KMS-11 (cell line): ENCODE measurements at regions not wholly inside any gene's neighbourhood (a gene's known extent, or its start where the extent isn't known, plus 50 kb on each side); places are given as distances from the start of the nearest gene placed in this dataset.

Source experiments
- H2AFZ ChIP-seq: fragments of 200-600 bp; sonication (generic); 2 replicates; pipeline ENCODE4 v1.6.1; 2016; ENCODE audit warnings: antibody characterized with exemption, mixed run types, low read depth
- H3K27ac ChIP-seq: fragments of 200-600 bp; sonication (generic); 2 replicates; pipeline ENCODE4 v1.6.1; 2016; ENCODE audit warnings: mild to moderate bottlenecking, mixed run types
- H3K27me3 ChIP-seq: fragments of 200-600 bp; sonication (generic); 2 replicates; pipeline ENCODE4 v1.6.1; 2017; ENCODE audit warnings: mild to moderate bottlenecking, low read depth, mixed run types, moderate library complexity; ENCODE audit not compliant: insufficient read depth
- H3K36me3 ChIP-seq: fragments of 200-600 bp; sonication (generic); 2 replicates; pipeline ENCODE4 v1.6.1; 2017; ENCODE audit warnings: mild to moderate bottlenecking, mixed run types; ENCODE audit not compliant: insufficient read depth
- H3K4me1 ChIP-seq: fragments of 200-600 bp; sonication (generic); 2 replicates; pipeline ENCODE4 v1.6.1; 2016; ENCODE audit warnings: mild to moderate bottlenecking, low read depth, mixed run types; ENCODE audit not compliant: poor library complexity, severe bottlenecking
- H3K4me2 ChIP-seq: fragments of 200-600 bp; sonication (generic); 2 replicates; pipeline ENCODE4 v1.7.0; 2016; ENCODE audit warnings: mild to moderate bottlenecking, mixed run types
- H3K4me3 ChIP-seq: fragments of 200-600 bp; sonication (generic); IDR thresholded peaks from 2 replicates; pipeline ENCODE4 v1.6.1; 2017; ENCODE audit warnings: low read depth, low read length, mixed read lengths; ENCODE audit not compliant: insufficient read depth
- H3K79me2 ChIP-seq: fragments of 200-600 bp; sonication (generic); 2 replicates; pipeline ENCODE4 v1.6.1; 2016; ENCODE audit warnings: low read depth, mixed run types; ENCODE audit not compliant: insufficient read depth
- H3K9ac ChIP-seq: fragments of 200-600 bp; sonication (generic); 2 replicates; pipeline ENCODE4 v1.6.1; 2016; ENCODE audit warnings: mild to moderate bottlenecking, mixed run types
- H4K20me1 ChIP-seq: fragments of 200-600 bp; sonication (generic); 2 replicates; pipeline ENCODE4 v1.6.1; 2016; ENCODE audit warnings: mild to moderate bottlenecking, mixed run types; ENCODE audit not compliant: insufficient read depth
- CTCF ChIP-seq: fragments of 200-600 bp; sonication (generic); conservative IDR thresholded peaks from 2 replicates; pipeline ENCODE4 v1.6.1; 2017; ENCODE audit warnings: low read depth, mild to moderate bottlenecking, antibody characterized with exemption, low read length, moderate library complexity, mixed read lengths

GRCh38 chr7:17584822-17585221 is 286.4 kb downstream of the AHR start:
- Histone ChIP-seq H3K4me1 (no peaks in the 10 kb centered on the region), H3K4me2 (no peak overlapping the region), H3K27ac (no peak overlapping the region), H3K36me3 (no peaks in the 10 kb centered on the region), H2AFZ (no peak overlapping the region), H4K20me1 (no peaks in the 10 kb centered on the region), H3K27me3 (no peaks in the 10 kb centered on the region), H3K79me2 (no peaks in the 10 kb centered on the region), H3K4me3 (no peak overlapping the region), H3K9ac (no peak overlapping the region)
- no peak for TF ChIP-seq CTCF

- Histone ChIP-seq H3K4me2 (no peak overlapping the region), H3K27me3 (no peaks in the 10 kb centered on the region), H3K36me3 (no peaks in the 10 kb centered on the region), H3K27ac (no peak overlapping the region), H4K20me1 (no peaks in the 10 kb centered on the region), H3K4me3 (no peak overlapping the region), H2AFZ (no peak overlapping the region), H3K79me2 (no peaks in the 10 kb centered on the region), H3K4me1 (no peaks in the 10 kb centered on the region), H3K9ac (no peak overlapping the region)
- no peak for TF ChIP-seq CTCF
These were observed 288.3 kb downstream of the AHR start for GRCh38 chr7:17586711-17587110.

- no peaks in the 10 kb centered on the region for H3K36me3 ChIP-seq
- H3K4me1 ChIP-seq: no peaks in the 10 kb centered on the region
- no peak for TF ChIP-seq CTCF
- H3K4me2 ChIP-seq: no peak overlapping the region
- H3K79me2 ChIP-seq: no peaks in the 10 kb centered on the region
- H3K4me3 ChIP-seq: no peak overlapping the region
- no peak overlapping the region for H2AFZ ChIP-seq
- no peaks in the 10 kb centered on the region for H4K20me1 ChIP-seq
- H3K9ac ChIP-seq: no peak overlapping the region
- no peaks in the 10 kb centered on the region for H3K27me3 ChIP-seq
- no peak overlapping the region for H3K27ac ChIP-seq
These were observed 290.3 kb downstream of the AHR start for GRCh38 chr7:17588730-17589129.

- no peak overlapping the region for H2AFZ ChIP-seq
- no peak overlapping the region for H3K9ac ChIP-seq
- H3K4me1 ChIP-seq: no peaks in the 10 kb centered on the region
- H3K4me2 ChIP-seq: no peak overlapping the region
- H3K4me3 ChIP-seq: no peak overlapping the region
- no peak for TF ChIP-seq CTCF
- no peaks in the 10 kb centered on the region for H3K36me3 ChIP-seq
- no peaks in the 10 kb centered on the region for H3K27me3 ChIP-seq
- H3K27ac ChIP-seq: no peak overlapping the region
- no peaks in the 10 kb centered on the region for H3K79me2 ChIP-seq
- H4K20me1 ChIP-seq: no peaks in the 10 kb centered on the region
These were observed 291.2 kb downstream of the AHR start for GRCh38 chr7:17589671-17590070.

- Histone ChIP-seq H3K4me1 (no peaks in the 10 kb centered on the region), H3K4me3 (no peak overlapping the region), H3K9ac (no peak overlapping the region), H3K4me2 (no peak overlapping the region), H2AFZ (no peak overlapping the region), H4K20me1 (no peaks in the 10 kb centered on the region), H3K36me3 (no peaks in the 10 kb centered on the region), H3K27me3 (no peaks in the 10 kb centered on the region), H3K27ac (no peak overlapping the region), H3K79me2 (no peaks in the 10 kb centered on the region)
- TF ChIP-seq CTCF: no peak
These were observed 291.8 kb downstream of the AHR start for GRCh38 chr7:17590221-17590620.
